ENCODE measurements at regions not wholly inside any gene's neighbourhood (a gene's known extent, or its start where the extent isn't known, plus 50 kb on each side); places are given as distances from the start of the nearest gene placed in this dataset.

GRCh38 chr9:18421391-18421790, 52.6 kb upstream of the ADAMTSL1 start:
- Histone ChIP-seq H3K4me1 (ENCODE audit: insufficient read depth, low read length) (no peaks in the 10 kb centered on the region), H2BK12ac (ENCODE audit: insufficient read length, low read depth, low read length) (no peak overlapping the region), H3K4ac (ENCODE audit: low read depth, low read length) (no peak overlapping the region), H3T11ph (ENCODE audit: low read length) (no peak overlapping the region), H2AK5ac (ENCODE audit: insufficient read length, low read length) (no peak overlapping the region), H3K27me3 (ENCODE audit: insufficient read depth, low read length) (no peaks in the 10 kb centered on the region), H4K8ac (replicated peaks; ENCODE audit: insufficient read length, low read depth, low read length) (no peak overlapping the region), H3K79me1 (ENCODE audit: insufficient read depth, low read depth, low read length, poor library complexity, severe bottlenecking) (no peaks in the 10 kb centered on the region), H2BK20ac (ENCODE audit: low read depth, low read length, poor library complexity, severe bottlenecking) (no peak overlapping the region), H2BK120ac (ENCODE audit: low read depth, low read length, poor library complexity, severe bottlenecking) (no peak overlapping the region), H2BK15ac (ENCODE audit: low read depth, low read length) (no peak overlapping the region), H4K91ac (ENCODE audit: insufficient read length, low read depth, low read length) (no peak overlapping the region), H3K9me3 (ENCODE audit: control insufficient read depth, low read depth, low read length) (no peaks in the 10 kb centered on the region), H3K56ac (ENCODE audit: insufficient read length, low read depth, low read length) (no peak overlapping the region), H3K4me2 (ENCODE audit: insufficient read depth, insufficient read length, low read length) (no peak overlapping the region), H2AFZ (ENCODE audit: low read length) (no peak overlapping the region), H3K27ac (ENCODE audit: insufficient read length, low read depth, low read length) (no peak overlapping the region), H3K23ac (ENCODE audit: insufficient read length, low read depth, low read length) (no peak overlapping the region), H3K14ac (ENCODE audit: insufficient read depth, low read length) (no peak overlapping the region), H2BK5ac (ENCODE audit: insufficient read length, low read length) (no peak overlapping the region), H4K20me1 (ENCODE audit: control insufficient read depth, insufficient read depth, insufficient read length) (no peaks in the 10 kb centered on the region), H3K9ac (ENCODE audit: extremely low read depth, insufficient read length, low read length) (no peak overlapping the region), H3K79me2 (ENCODE audit: insufficient read depth, low read length) (no peaks in the 10 kb centered on the region), H3K18ac (ENCODE audit: insufficient read length, low read depth, low read length) (no peak overlapping the region), H4K5ac (ENCODE audit: insufficient read length, low read depth, low read length) (no peak overlapping the region), H3K23me2 (ENCODE audit: insufficient read length, low read depth, low read length, poor library complexity, severe bottlenecking) (no peaks in the 10 kb centered on the region)
- Mint-ChIP-seq H3K27me3 (ENCODE audit: low read depth) (no peaks in the 10 kb centered on the region), H3K36me3 (ENCODE audit: insufficient read depth in 1 of 3, low read depth in 3 of 3) (no peaks in the 10 kb centered on the region), H3K27ac (no peak overlapping the region; a peak in 1 of 7 replicates), H3K4me1 (peaks cover 7 to 11% of the 10 kb centered on the region in 2 experiments), H3K4me3 (no peak overlapping the region), H3K9me3 (no peaks in the 10 kb centered on the region)
- TF ChIP-seq CTCF (conservative IDR thresholded peaks at IDR 0.05): no peak
- WGBS (ENCODE audit: extremely low coverage, insufficient read length, low lambda C conversion rate): no CpG with 5 or more reads among the region's 2 CpGs
- no peak for DNase-seq
